ENCODE measurements at regions not wholly inside any gene's neighbourhood (a gene's known extent, or its start where the extent isn't known, plus 50 kb on each side); places are given as distances from the start of the nearest gene placed in this dataset.

GRCh38 chr17:34169496-34169895 is 85.6 kb upstream of the CCL2 start:
- no peak overlapping the region for H3K4me3 ChIP-seq (ENCODE audit: low read depth, low read length)
- no peak for DNase-seq (ENCODE audit: low read depth)
- POLR2A ChIA-PET = no interaction called here
- no peak for TF ChIP-seq CTCF (IDR thresholded peaks at IDR 0.05; ENCODE audit: insufficient read depth, low read depth, low read length)
- no peaks in the 10 kb centered on the region for H3K36me3 ChIP-seq (ENCODE audit: control insufficient read depth, insufficient read depth, low read length)
- CTCF ChIA-PET = interaction anchor here (0.7 to 3.4 kb wide), 2 partner anchors 32 to 192 kb away, joined by 3 to 15 read pairs; no protein-coding TSS in a partner anchor
- peaks cover 3% of the 10 kb centered on the region for H3K27me3 ChIP-seq (ENCODE audit: control insufficient read depth, insufficient read depth, low read length)

GRCh38 chr17:34171245-34171818 is 83.8 kb upstream of the CCL2 start:
- TF ChIP-seq CTCF (IDR thresholded peaks at IDR 0.05; ENCODE audit: insufficient read depth, low read depth, low read length) = peak; percentile 91
- DNase-seq (ENCODE audit: low read depth) = no peak
- ChIA-PET POLR2A (no interaction called here), CTCF (interaction anchor here (0.7 to 5.1 kb wide), 20 partner anchors 8 to 392 kb away, joined by 3 to 68 read pairs (median 4); partner anchors contain the start of genes CCL1 and CCL2)
- Histone ChIP-seq H3K36me3 (ENCODE audit: control insufficient read depth, insufficient read depth, low read length) (no peaks in the 10 kb centered on the region), H3K4me3 (ENCODE audit: low read depth, low read length) (no peak overlapping the region), H3K27me3 (ENCODE audit: control insufficient read depth, insufficient read depth, low read length) (peaks cover 3% of the 10 kb centered on the region; the same call in 1 of the 2 replicates)

GRCh38 chr17:34172390-34172918 is 82.6 kb upstream of the CCL2 start:
- ChIA-PET POLR2A (no interaction called here), CTCF (interaction anchor here (0.9 to 5.1 kb wide), 9 partner anchors 9 to 303 kb away, joined by 3 to 68 read pairs (median 4); partner anchors contain the start of gene CCL1)
- no peak for TF ChIP-seq CTCF (IDR thresholded peaks at IDR 0.05; ENCODE audit: insufficient read depth, low read depth, low read length)
- no peaks in the 10 kb centered on the region for H3K36me3 ChIP-seq (ENCODE audit: control insufficient read depth, insufficient read depth, low read length)
- no peak overlapping the region for H3K4me3 ChIP-seq (ENCODE audit: low read depth, low read length)
- peaks cover 3% of the 10 kb centered on the region; the same call in 1 of the 2 replicates for H3K27me3 ChIP-seq (ENCODE audit: control insufficient read depth, insufficient read depth, low read length)
- no peak for DNase-seq (ENCODE audit: low read depth)

GRCh38 chr17:34173241-34173640 is 81.8 kb upstream of the CCL2 start:
- ChIA-PET CTCF (interaction anchor here (0.9 to 5.1 kb wide), 7 partner anchors 9 to 188 kb away, joined by 3 to 68 read pairs (median 4); partner anchors contain the start of genes CCL1 and CCL13), POLR2A (interaction anchor here (0.6 kb wide), 1 partner anchor 170 kb away, joined by 3 read pairs; no protein-coding TSS in a partner anchor)
- no peak for TF ChIP-seq CTCF (IDR thresholded peaks at IDR 0.05; ENCODE audit: insufficient read depth, low read depth, low read length)
- H3K27me3 ChIP-seq (ENCODE audit: control insufficient read depth, insufficient read depth, low read length) = no peaks in the 10 kb centered on the region
- DNase-seq (ENCODE audit: low read depth) = peak; percentile 27
- H3K36me3 ChIP-seq (ENCODE audit: control insufficient read depth, insufficient read depth, low read length) = no peaks in the 10 kb centered on the region
- H3K4me3 ChIP-seq (ENCODE audit: low read depth, low read length) = no peak overlapping the region

GRCh38 chr17:34174496-34174895 is 80.6 kb upstream of the CCL2 start:
- no peak for DNase-seq (ENCODE audit: low read depth)
- Histone ChIP-seq H3K4me3 (ENCODE audit: low read depth, low read length) (no peak overlapping the region), H3K36me3 (ENCODE audit: control insufficient read depth, insufficient read depth, low read length) (no peaks in the 10 kb centered on the region), H3K27me3 (ENCODE audit: control insufficient read depth, insufficient read depth, low read length) (no peaks in the 10 kb centered on the region)
- POLR2A ChIA-PET = no interaction called here
- no peak for TF ChIP-seq CTCF (IDR thresholded peaks at IDR 0.05; ENCODE audit: insufficient read depth, low read depth, low read length)
- CTCF ChIA-PET = interaction anchor here (0.6 to 5.1 kb wide), 5 partner anchors 20 to 187 kb away, joined by 3 to 68 read pairs (median 4); partner anchors contain the start of genes CCL1 and CCL13
